NCI-H82 (cell line): ENCODE measurements at regions not wholly inside any gene's neighbourhood (a gene's known extent, or its start where the extent isn't known, plus 50 kb on each side); places are given as distances from the start of the nearest gene placed in this dataset.
A peak's percentile ranks its signal among the peaks of the same experiment; 100 is the strongest.

ENCODE experiments used
- DNase-seq: peaks from one replicate; lab custom pipeline; 2025; lab: John Stamatoyannopoulos, UW

DNA sequence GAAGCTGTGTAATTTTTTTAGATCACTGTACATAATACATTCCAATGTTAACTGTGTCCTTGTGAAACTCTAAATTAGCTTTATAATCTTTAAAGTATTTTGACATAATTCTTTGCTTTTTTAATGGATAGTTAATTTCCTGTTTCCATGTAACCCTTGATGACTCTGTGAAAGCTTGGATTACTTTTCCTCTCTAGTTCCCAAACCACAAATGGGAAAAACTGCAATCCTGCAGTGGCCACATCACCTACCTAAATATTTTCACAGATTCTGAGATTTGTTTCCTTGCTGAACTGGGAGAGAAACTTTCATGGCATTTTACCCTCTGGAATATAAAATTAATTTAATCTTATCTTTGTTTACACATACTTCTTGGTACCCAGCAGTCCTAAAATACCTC, 161.6 kb upstream of the CCDC68 start:
- DNase-seq, result no peak

DNA sequence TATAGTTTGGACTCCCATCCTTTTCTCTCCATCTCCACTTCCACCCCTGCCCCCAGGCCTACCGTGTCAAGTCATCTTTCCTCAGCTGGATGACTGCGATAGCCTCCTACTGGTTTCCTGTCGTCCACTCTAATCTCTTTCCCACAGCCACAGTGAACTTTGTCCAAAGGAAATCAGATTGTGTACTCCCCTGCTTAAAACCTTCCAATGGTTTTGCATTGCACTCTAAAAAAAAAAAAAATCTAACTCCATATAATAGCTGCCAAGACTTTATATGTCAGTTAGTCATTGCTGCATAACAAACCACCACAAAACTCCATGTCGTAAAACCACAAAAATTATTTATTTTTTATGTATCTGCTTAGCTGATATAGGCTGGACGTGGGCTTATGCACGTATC, 160.2 kb upstream of the CCDC68 start:
- no peak for DNase-seq

DNA sequence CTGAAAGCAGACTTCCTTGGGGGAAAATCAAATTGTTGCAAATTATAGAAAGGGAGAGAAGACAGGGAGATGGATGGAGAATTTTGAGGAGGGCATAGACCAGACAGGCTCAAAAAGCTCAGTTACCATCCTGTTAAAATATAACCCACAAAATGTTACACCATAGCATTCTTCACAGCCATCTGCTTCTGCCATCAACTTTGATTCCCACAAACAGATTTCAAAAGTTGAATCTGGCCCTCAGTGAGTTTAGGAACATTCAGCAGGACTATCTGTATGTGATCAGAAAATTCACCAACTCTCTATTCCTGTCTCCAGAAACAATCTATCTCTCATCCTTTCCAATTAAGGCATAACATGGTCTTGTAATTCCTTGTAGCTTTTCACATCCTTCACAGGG, 159.8 kb upstream of the CCDC68 start:
- no peak for DNase-seq

DNA sequence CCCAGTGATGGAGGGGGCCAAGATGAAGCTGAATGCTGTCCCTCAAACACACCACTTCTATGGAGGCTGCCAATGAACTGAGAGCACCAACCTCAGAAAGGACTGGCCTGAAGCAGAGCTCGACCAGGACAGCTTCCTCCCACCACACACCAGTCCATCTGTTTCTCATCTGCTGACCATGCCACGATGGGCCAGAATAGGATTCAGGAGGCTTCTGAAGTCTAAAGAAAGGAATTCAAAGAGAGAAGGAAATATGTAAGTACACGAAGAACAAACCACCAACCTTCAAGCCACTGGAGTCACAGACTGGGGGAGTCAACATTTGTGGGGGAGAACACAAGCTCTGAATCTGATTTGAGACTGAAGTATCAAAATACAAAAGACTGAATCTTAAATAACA, 157.6 kb upstream of the CCDC68 start:
- no peak for DNase-seq

DNA sequence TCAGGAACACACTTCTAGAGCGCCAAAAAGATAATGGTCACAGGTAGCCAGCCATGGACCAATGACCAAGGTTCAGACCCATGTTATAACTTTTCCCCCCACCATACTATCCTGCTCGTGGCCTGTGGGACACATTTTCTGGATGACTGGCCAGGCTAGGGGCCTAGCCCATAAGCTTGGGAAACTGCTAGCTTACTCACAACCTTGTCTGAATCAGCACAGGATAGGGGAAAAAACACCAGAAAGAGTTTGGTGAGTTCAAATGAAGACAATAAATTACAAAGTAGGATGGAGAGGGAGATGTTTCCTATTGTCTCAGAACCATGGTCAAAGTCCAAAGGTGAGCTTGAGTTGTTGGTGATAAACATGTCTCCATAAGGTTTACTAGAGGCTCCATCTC, 156.3 kb upstream of the CCDC68 start:
- no peak for DNase-seq

DNA sequence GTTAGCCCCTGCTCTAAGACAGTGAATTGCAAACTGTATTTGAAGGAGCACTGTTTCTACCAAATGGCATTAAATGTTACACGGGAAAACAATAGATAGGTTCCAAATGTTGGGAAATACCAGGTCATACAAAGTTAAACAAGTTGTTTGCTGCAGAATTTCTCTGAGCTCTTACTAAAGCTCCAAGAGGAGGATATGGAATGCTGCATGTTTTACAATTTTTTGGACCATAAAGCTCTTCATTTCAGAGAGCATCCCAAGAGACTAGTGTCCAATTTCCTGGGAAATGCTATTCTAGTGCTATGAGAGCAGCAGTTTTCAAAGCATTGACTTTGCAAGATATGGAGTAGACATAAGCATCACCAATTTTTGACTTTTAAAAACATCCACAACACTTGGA, 155.6 kb upstream of the CCDC68 start:
- DNase-seq, result no peak

DNA sequence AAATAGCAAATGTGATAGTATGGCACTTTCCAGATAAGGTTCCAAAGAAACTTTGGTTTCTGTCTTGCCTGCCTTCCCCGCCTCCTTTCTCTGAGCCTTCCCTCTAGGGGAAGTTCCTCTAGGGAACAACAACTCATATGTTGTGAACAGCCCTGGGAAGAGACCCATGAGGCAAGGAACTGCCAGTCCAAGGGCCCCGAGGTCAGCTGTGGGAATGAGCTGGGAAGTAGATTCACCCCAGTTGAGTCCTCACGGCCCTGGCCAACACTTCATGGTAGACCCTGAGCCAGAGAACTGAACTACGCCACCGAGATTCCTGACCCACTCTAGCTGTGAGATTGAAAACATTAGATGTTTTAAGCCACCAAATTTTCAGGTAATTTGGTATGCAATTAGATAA, 154.5 kb upstream of the CCDC68 start:
- no peak for DNase-seq

DNA sequence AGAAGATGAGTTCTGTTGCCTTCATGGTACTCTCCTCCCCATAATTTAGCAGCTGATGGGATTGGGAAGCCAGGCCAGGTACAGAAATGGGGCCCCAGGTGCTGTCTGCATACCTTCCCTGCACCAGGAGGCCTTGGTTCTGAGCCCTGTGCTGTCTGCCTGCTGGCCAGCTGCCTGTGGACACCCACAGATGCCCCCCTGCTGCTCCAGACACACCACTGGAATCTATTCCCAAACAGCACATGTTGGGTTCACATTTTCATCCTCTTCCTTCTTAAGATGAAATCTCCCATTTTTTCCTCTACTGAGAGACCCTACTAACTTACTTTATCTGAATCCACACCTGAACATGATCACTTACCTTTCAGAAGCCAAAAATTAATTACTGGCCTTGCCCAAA, 152.0 kb upstream of the CCDC68 start:
- DNase-seq, result no peak

DNA sequence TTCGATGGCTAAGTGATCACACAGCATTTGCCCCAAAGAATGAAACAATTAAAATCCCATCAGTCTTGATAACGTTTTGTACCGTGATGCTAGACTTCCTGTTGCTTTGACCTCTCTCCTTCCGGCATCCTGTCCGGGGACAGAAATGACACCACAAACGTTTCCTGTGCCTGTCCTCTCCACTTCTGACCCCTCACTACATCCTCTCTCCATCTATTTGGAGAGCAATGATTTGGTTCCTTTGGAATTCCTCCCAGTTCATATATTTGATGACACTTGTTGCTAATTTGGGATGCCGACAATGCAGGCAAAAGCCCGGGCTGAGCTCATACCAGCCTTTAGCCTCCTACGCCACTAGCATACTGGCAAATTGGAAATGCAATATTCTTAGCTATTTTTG, 151.2 kb upstream of the CCDC68 start:
- no peak for DNase-seq

DNA sequence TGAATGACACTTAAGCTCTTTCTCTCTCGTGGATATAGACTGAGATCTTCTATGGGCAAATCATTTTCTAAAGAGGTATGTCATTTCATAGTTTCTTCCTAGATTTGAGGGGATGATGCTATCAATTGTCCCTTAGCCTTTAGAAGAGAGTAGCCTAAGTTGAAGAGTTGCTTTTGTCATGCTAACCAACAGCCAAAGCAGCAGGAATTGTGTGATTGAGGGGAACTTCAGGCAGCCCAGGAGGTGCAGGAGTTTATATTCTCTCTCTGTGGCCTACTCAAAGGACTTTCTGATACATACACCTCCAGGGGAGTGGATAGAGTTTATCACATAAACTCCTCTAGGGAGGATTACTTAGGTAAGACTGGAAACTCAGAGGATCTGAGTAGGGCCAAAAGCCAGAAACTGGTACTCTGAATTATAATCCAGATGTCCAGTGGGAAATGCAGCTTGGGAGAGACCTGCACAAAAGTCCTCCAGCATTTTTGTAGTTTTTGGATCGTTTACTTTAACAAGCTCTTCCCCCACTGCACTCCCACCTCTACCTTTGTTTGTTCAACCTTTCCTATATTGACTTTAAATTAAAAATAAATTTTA, 150.7 kb upstream of the CCDC68 start:
- DNase-seq, result no peak

DNA sequence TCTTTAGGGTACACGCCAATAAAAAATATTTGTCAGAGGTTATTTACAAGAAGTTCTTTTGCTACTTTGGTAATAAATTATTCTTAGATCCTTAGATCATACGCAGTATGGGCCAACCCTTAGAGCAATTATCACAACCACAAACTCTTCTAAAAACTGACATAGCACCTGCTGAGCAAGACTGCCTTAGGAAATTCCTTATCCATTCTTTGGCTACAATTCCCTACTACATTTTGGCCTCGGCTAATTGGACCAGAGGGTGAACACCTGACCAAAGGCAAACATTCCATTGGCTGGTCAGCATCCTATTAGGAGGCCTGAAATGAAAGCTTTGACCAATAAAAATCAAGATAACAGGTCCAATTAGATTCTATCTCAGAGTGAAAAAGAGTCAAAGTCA, 147.6 kb upstream of the CCDC68 start:
- DNase-seq, result no peak

DNA sequence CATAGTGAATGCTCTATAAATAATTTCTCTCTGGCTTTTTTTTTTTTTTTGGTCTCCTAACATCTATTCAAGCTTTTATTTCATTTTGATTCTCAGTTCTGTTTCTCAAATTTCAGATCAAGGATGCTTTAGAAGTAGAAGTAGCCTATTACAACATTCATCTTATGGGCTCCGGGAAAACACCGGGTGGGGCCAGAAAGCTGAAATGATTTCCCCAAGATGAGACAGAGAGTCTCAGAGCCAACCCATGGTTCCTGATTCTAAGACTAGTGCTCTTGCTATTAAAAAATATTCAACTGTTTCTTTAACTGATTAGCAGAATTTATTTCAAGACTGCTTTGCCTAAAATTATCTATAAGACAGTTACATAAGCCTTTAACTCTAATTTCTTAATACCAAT, 147.2 kb upstream of the CCDC68 start:
- DNase-seq, result no peak

DNA sequence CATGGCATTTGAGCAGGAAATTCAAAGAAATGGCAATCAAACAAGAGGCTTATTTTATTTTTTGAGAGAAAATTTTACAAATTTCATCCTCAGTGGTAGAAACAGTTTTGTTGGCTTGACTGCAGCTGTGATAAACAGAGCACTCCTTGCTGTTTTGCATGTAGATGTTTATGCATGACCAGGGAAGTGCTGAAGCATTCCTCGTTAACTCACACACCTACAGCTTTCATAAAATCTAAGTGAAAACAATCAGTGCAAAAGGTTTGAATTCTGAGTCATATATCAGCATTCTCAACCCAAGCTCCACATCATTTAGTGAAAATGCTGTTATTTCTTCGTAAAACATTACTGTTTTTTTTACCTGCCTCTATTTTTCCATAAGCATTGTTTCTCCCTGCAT, 146.6 kb upstream of the CCDC68 start:
- no peak for DNase-seq

DNA sequence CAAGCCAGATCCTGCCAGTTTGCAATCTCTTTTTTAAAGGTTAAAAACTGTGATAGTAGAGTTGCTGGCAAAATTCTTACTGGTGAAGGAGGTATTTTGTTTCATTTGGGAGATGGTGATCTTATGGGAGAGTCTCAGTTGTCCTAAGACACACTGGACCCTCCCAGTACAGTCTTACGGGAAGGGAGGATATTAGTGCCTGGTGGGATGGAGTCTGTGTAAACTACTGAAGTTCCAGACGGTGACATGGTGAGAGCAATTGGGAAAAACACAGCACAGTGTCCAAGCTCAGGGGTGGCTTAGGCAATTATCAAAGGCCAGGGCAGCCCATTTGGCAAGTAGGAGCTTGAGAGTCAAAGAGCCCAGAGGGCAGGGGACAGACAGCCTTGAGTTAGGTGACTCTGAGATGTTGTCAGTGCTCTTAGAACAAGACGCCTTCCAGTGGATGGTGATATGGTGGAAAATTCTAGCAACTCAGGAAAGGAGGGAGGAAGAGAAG, 143.7 kb upstream of the CCDC68 start:
- DNase-seq, result no peak

DNA sequence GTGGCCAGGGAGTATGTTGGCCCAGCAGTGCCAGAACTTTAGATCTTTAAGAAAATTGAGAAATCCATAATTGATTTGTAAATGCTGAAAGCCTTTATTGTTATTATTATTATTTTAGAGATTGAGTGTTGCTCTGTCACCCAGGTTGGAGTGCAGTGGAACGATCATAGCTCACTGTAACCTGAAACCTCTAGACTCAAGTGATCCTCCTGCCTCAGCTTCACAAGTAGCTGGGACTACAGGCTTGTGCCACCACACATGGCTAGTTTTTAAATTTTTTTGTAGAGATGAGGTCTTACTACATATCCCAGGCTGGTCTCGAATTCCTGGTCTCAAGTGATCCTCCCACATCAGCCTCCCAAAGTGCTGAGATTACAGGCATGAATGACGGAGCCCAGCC, 143.2 kb upstream of the CCDC68 start:
- no peak for DNase-seq

DNA sequence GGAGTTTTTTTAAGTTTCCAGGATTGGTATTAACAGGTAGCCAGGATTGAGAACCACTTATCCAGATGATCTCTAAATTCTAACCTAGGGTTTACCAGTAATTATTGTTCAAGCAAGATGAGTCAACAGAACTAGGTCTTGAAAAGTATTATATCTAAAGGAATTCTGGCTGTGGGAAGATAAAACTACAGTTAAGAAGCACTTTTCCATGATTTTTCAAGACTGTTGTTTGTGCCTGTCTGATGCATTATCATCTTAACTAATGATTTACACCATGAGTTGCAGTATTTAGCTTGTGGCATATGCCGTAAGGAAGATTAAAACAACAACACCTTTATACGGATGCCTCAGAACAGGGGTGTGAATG, 142.2 kb upstream of the CCDC68 start:
- DNase-seq, result no peak

DNA sequence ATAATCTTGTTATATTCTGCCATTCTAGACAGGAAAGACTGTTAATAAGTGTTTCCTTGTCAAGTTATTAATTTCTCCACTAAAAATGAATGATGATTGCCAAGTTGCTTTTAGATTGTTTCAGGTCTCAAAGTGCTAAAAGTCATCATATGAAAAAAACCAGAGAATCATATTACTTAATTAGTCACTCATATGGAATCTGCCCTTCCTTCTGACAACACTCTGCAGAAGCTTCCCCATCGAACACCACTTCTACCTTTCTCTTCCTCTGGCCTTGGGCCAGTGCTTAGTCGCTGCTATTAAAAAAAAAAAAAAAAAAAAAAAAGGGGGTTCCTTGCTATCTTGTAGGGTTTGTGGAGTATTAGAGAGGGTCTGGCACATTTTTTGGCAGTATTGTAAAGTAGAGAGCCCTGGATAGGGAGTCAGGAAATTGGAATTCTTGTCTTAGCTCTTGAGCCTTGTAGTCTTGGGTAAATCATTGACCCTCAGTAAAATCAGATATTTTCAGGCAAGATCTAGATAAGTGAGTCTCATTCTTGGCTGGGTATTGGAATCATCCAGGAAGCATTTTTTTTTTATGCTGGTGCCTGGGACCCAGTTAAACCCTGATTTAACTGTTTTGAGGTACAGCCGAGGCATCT, 141.7 kb upstream of the CCDC68 start:
- DNase-seq, result no peak

DNA sequence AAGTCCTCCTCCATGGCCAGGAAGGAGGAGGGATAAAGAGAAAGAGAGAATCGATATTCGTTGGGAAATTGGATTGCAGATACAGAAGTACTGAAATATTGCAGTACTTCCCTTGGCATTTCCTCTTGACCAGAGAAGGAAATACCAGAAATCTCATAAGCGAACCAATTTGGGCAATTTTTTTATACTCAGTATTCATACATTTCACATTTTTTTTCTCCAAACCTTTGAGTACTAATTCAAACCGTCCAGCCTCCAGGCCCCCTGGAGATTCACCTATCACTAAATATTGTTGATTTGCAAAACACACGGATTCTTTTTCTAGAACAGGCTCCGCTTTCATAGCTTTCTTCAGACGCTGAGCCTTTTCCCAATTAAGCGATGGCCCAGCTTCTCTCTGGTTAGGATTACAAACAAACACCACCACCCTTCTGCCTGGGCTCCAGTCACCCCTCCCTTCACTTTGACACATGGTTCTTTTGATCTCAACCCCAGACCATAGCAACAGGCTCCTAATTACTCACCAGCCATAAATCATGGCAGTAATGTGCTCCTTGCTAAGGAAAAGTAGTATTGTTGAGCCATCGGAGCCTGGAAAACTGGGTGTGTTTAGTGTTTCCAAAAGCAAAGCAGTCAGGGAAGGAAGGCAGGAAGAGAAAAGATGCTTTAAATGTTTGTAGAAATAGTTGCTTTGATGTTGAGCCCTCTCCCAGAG, 138.4 kb upstream of the CCDC68 start:
- peak; percentile 33 for DNase-seq

DNA sequence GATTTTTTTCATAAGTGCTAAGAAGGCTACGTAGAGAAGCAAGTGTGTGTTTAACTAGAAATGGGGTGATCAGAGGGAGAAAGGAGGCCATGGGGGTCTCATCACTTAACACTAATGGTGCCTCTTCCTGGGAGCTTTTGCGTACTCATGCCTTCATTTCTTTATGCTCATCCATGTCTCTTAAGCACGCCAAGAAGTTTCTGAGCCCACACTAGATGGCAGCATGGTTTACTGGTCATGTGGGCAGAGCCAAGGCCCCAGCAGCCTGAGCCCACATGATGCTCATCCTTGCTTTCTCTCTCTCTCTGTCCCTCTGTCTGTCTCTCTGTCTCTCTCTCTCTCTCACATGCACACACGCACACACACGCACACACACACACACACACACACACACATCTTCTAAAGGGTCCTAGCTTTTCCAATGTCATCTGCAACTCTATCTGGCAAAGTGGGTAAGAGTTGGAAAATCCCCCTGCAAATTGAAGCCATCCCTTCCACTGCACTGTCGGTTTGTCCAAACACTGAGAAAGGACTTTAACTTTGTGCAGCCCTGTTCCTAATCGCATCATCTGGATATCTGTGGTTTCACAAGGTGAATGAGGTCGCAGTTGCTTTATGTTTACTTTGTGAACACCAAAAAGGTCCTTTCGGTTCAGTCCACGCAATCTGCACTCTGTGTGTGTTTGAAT, 137.1 kb upstream of the CCDC68 start:
- peak; percentile 46 for DNase-seq

DNA sequence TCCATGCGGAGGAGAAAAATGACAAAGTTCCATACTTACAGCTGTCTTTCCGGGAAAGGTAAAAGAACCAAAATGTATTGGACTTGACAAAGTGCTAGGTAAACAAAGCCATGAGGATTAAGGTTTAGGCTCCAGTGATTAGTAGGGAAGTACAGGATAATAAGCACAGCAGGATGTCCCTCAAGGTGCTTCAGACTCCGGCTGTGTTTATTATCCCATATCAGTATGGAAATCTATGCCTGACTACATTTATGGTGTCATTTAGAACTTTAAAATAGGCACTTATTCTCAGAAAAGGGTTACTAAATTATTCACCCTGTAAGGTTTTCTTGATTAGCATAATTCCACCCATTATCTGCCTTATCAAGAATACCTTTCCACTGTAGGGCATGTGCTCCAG, 136.3 kb upstream of the CCDC68 start:
- DNase-seq, result peak; percentile 23

DNA sequence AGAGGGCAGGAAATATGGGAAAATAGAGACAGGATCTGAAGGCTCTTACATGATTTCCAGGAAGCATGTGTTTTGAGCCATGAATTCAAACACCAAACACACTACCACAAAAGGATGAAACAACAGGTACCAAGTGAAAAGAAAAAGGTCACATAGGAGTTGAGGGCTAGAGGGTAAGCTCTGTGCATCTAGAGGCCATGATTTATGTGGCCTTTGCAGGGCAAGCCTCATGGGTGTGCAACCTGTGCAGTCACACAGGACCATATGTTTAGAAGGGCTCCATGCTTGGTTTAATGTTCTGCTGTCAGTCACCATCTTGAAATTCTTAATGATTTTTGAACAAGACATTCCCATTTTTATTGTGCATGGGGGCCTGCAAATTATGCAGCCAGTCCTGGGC, 134.5 kb upstream of the CCDC68 start:
- DNase-seq, result no peak

DNA sequence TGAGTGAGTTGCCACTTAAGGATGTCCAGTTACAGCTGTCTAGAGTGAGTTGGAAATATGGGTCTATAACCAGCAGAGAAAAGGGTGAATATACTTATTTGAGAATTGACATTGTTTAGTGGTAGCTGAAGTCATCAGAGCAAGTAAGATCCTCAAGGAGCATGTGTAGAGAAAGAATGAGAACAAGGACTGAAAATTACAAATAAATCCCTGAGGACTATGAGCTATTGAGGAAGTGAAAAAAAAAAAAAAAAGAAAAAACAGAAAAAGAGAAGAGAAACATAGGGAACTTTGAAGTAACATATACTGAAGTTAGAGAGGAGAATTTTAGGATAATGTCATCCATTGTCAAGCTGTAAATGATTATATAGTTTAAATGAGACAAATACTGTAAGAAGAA, 134.0 kb upstream of the CCDC68 start:
- DNase-seq, result no peak

DNA sequence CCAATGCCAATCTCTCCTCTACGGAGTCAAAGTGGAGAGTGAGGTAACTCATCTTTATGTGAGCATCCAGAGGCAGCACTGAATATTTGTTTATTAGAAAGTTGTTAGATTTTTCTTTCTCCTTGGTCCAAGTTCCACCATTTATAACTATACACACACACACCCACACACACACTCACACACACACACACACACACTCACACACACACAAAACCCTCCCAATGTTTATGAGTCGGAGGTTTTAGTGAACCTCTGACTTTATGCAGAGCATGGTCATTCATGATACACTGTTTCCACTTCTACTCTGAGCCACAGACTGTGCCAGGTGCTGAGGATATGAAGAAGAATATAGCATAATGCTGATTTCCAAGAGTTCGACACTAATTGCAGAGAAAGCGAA, 132.9 kb upstream of the CCDC68 start:
- no peak for DNase-seq
